H9 (cell line): ENCODE measurements at regions not wholly inside any gene's neighbourhood (a gene's known extent, or its start where the extent isn't known, plus 50 kb on each side); places are given as distances from the start of the nearest gene placed in this dataset.

Source experiments
- DNase-seq: peaks from one replicate; pipeline ENCODE4 v3.0.0-alpha.2; 2017
- H2AFZ ChIP-seq: one replicate; pipeline ENCODE4 v1.6.1; 2013; ENCODE audit warnings: mild to moderate bottlenecking, low read length, control low read depth, moderate library complexity
- H2AK5ac ChIP-seq: 2 replicates; pipeline ENCODE4 v1.6.1; 2013; ENCODE audit warnings: low read length, control low read depth, mixed read lengths; ENCODE audit not compliant: insufficient read length
- H2BK120ac ChIP-seq: one replicate; pipeline ENCODE4 v1.6.1; 2013; ENCODE audit warnings: low read depth, mild to moderate bottlenecking, low read length, control low read depth, inconsistent platforms; ENCODE audit not compliant: poor library complexity, severe bottlenecking
- H2BK12ac ChIP-seq: 2 replicates; pipeline ENCODE4 v1.6.1; 2013; ENCODE audit warnings: low read length, control low read depth, mixed read lengths, low read depth; ENCODE audit not compliant: insufficient read length
- H2BK15ac ChIP-seq: 2 replicates; pipeline ENCODE4 v1.6.1; 2013; ENCODE audit warnings: low read depth, low read length, control low read depth
- H2BK20ac ChIP-seq: one replicate; pipeline ENCODE4 v1.6.1; 2013; ENCODE audit warnings: low read depth, mild to moderate bottlenecking, low read length, control low read depth, inconsistent platforms; ENCODE audit not compliant: poor library complexity, severe bottlenecking
- H2BK5ac ChIP-seq: 2 replicates; pipeline ENCODE4 v1.6.1; 2013; ENCODE audit warnings: low read length, control low read depth, mixed read lengths; ENCODE audit not compliant: insufficient read length
- H3K14ac ChIP-seq: 2 replicates; pipeline ENCODE4 v1.6.1; 2013; ENCODE audit warnings: low read length, control low read depth; ENCODE audit not compliant: insufficient read depth
- H3K18ac ChIP-seq: 2 replicates; pipeline ENCODE4 v1.6.1; 2013; ENCODE audit warnings: low read depth, mild to moderate bottlenecking, mixed read lengths, low read length, control low read depth; ENCODE audit not compliant: insufficient read length
- H3K23ac ChIP-seq: 2 replicates; pipeline ENCODE4 v1.6.1; 2013; ENCODE audit warnings: low read length, control low read depth, mixed read lengths, low read depth; ENCODE audit not compliant: insufficient read length
- H3K23me2 ChIP-seq: 2 replicates; pipeline ENCODE4 v1.6.1; 2013; ENCODE audit warnings: low read depth, mild to moderate bottlenecking, mixed read lengths, low read length, control low read depth; ENCODE audit not compliant: insufficient read length, poor library complexity, severe bottlenecking
- H3K27ac ChIP-seq: 2 replicates; pipeline ENCODE4 v1.5.1; 2013; ENCODE audit warnings: low read length, control low read depth, mixed read lengths, low read depth; ENCODE audit not compliant: insufficient read length
- H3K27me3 ChIP-seq: 2 replicates; pipeline ENCODE4 v1.6.1; 2013; ENCODE audit warnings: low read length, control low read depth, inconsistent platforms; ENCODE audit not compliant: insufficient read depth
- H3K4ac ChIP-seq: 2 replicates; pipeline ENCODE4 v1.6.1; 2013; ENCODE audit warnings: low read depth, mild to moderate bottlenecking, control low read depth, inconsistent platforms, low read length, moderate library complexity
- H3K4me1 ChIP-seq: 2 replicates; pipeline ENCODE4 v1.6.1; 2013; ENCODE audit warnings: low read length, control low read depth, inconsistent platforms; ENCODE audit not compliant: insufficient read depth
- H3K4me2 ChIP-seq: 2 replicates; pipeline ENCODE4 v1.6.1; 2013; ENCODE audit warnings: low read length, control low read depth, mixed read lengths; ENCODE audit not compliant: insufficient read length, insufficient read depth
- H3K56ac ChIP-seq: 2 replicates; pipeline ENCODE4 v1.6.1; 2013; ENCODE audit warnings: low read depth, mild to moderate bottlenecking, mixed read lengths, low read length, control low read depth; ENCODE audit not compliant: insufficient read length
- H3K79me1 ChIP-seq: 2 replicates; pipeline ENCODE4 v1.6.1; 2013; ENCODE audit warnings: low read depth, mild to moderate bottlenecking, moderate library complexity, low read length, control low read depth, inconsistent platforms; ENCODE audit not compliant: insufficient read depth, poor library complexity, severe bottlenecking
- H3K79me2 ChIP-seq: 2 replicates; pipeline ENCODE4 v1.6.1; 2013; ENCODE audit warnings: low read length, control low read depth, inconsistent platforms; ENCODE audit not compliant: insufficient read depth
- H3K9ac ChIP-seq: 2 replicates; pipeline ENCODE4 v1.6.1; 2013; ENCODE audit warnings: low read length, control low read depth, mixed read lengths; ENCODE audit not compliant: insufficient read length; ENCODE audit errors: extremely low read depth
- H3K9me3 ChIP-seq: one replicate; pipeline ENCODE4 v1.6.1; 2013; ENCODE audit warnings: low read depth, low read length, inconsistent platforms; ENCODE audit not compliant: control insufficient read depth
- H3T11ph ChIP-seq: one replicate; pipeline ENCODE4 v1.6.1; 2013; ENCODE audit warnings: mild to moderate bottlenecking, low read length, control low read depth, inconsistent platforms
- H4K20me1 ChIP-seq: one replicate; pipeline ENCODE4 v1.6.1; 2013; ENCODE audit not compliant: control insufficient read depth, insufficient read length, insufficient read depth
- H4K5ac ChIP-seq: 2 replicates; pipeline ENCODE4 v1.6.1; 2013; ENCODE audit warnings: low read depth, mild to moderate bottlenecking, mixed read lengths, low read length, control low read depth; ENCODE audit not compliant: insufficient read length
- H4K8ac ChIP-seq: replicated peaks from 2 replicates; pipeline ENCODE4 v1.6.1; 2013; ENCODE audit warnings: low read length, control low read depth, mixed read lengths, low read depth; ENCODE audit not compliant: insufficient read length
- H4K91ac ChIP-seq: 2 replicates; pipeline ENCODE4 v1.6.1; 2013; ENCODE audit warnings: low read depth, mild to moderate bottlenecking, moderate library complexity, mixed read lengths, low read length, control low read depth; ENCODE audit not compliant: insufficient read length
- H3K27ac Mint-ChIP-seq, 3 experiments: 2 replicates in 2 of 3; 3 replicates in 1 of 3; pipeline ENCODE4 v1.8.0; 2020 to 2021; ENCODE audit warnings: mixed read lengths in 3 of 3, mild to moderate bottlenecking in 1 of 3, moderate library complexity in 1 of 3
- H3K27me3 Mint-ChIP-seq: 2 replicates; pipeline ENCODE4 v1.8.0; 2021; ENCODE audit warnings: low read depth, mild to moderate bottlenecking, moderate library complexity, mixed read lengths
- H3K36me3 Mint-ChIP-seq, 3 experiments: 2 replicates in 2 of 3; 3 replicates in 1 of 3; pipeline ENCODE4 v1.8.0; 2020 to 2021; ENCODE audit warnings: low read depth in 3 of 3, mixed read lengths in 3 of 3; ENCODE audit not compliant: insufficient read depth in 1 of 3
- H3K4me1 Mint-ChIP-seq, 2 experiments: 2 replicates each; pipeline ENCODE4 v1.8.0; 2020; ENCODE audit warnings: mixed read lengths in 2 of 2
- H3K4me3 Mint-ChIP-seq, 2 experiments: 2 replicates in 1 of 2; 3 replicates in 1 of 2; pipeline ENCODE4 v1.8.0; 2020 to 2021; ENCODE audit warnings: mild to moderate bottlenecking in 2 of 2, mixed read lengths in 2 of 2, moderate library complexity in 1 of 2
- H3K9me3 Mint-ChIP-seq, 2 experiments: 2 replicates in 1 of 2; 3 replicates in 1 of 2; pipeline ENCODE4 v1.8.0; 2020; ENCODE audit warnings: mild to moderate bottlenecking in 2 of 2, mixed read lengths in 2 of 2, moderate library complexity in 1 of 2
- WGBS: extraction: QIAGEN DNeasy Blood & Tissue Kit; methylation state at CpG from one replicate; pipeline ENCODE4 v1.1.7; 2013; ENCODE audit warnings: missing lambda C conversion rate, low lambda C conversion rate, mixed read lengths; ENCODE audit not compliant: insufficient read length; ENCODE audit errors: extremely low coverage; 5-methylcytosine and 5-hydroxymethylcytosine counted together
- TF ChIP-seq, protein P1 (sequence below): fragments of 200-600 bp; sonication (generic); conservative IDR thresholded peaks from 3 replicates; pipeline ENCODE4 v1.8.0; 2021; ENCODE audit warnings: antibody characterized with exemption, mild to moderate bottlenecking

DNA sequence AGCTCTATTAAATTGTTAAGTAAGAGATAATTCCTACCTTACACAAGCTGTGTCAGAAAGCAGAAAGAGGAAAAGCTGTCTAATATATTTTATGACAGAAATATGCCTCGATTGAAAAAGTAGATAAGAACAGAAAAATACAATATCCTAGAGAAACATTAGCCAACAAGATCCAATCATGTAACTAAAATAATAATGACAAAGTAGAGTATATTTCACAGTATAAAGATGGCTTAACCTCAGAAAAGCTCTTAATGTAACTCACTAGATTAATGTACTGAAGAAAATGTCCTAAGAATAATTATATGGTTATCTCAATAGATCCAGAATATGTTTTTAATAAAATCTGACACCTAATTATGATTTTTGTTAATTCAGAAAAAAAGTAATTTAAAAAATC lies 89.8 kb upstream of the HABP2 start:
- H4K91ac ChIP-seq = no peak overlapping the region
- no peak overlapping the region for H4K5ac ChIP-seq
- no peak overlapping the region for H3K56ac ChIP-seq
- no peak overlapping the region for H2BK20ac ChIP-seq
- H2BK5ac ChIP-seq = no peak overlapping the region
- H3K36me3 Mint-ChIP-seq = no peaks in the 10 kb centered on the region
- H2BK120ac ChIP-seq = no peak overlapping the region
- H3K27me3 ChIP-seq = no peaks in the 10 kb centered on the region
- H3K27me3 Mint-ChIP-seq = peaks cover 20% of the 10 kb centered on the region
- DNase-seq = no peak
- H2AK5ac ChIP-seq = no peak overlapping the region
- H3K4ac ChIP-seq = no peak overlapping the region
- no peak overlapping the region for H3K9ac ChIP-seq
- peaks cover 5 to 15% of the 10 kb centered on the region in 2 experiments for H3K4me1 Mint-ChIP-seq
- H3K9me3 ChIP-seq = no peaks in the 10 kb centered on the region
- H3K4me2 ChIP-seq = no peak overlapping the region
- H3K4me3 Mint-ChIP-seq = no peak overlapping the region
- H3K27ac ChIP-seq = no peak overlapping the region
- H2BK15ac ChIP-seq = no peak overlapping the region
- no peak overlapping the region for H3T11ph ChIP-seq
- no peak overlapping the region for H3K18ac ChIP-seq
- no peak overlapping the region for H3K23ac ChIP-seq
- WGBS = no CpG with 5 or more reads among the region's 1 CpG
- no peaks in the 10 kb centered on the region for H4K20me1 ChIP-seq
- H4K8ac ChIP-seq = no peak overlapping the region
- H2BK12ac ChIP-seq = no peak overlapping the region
- H3K14ac ChIP-seq = no peak overlapping the region
- no peaks in the 10 kb centered on the region for H3K79me2 ChIP-seq
- H2AFZ ChIP-seq = no peak overlapping the region
- TF ChIP-seq, protein P1, sequence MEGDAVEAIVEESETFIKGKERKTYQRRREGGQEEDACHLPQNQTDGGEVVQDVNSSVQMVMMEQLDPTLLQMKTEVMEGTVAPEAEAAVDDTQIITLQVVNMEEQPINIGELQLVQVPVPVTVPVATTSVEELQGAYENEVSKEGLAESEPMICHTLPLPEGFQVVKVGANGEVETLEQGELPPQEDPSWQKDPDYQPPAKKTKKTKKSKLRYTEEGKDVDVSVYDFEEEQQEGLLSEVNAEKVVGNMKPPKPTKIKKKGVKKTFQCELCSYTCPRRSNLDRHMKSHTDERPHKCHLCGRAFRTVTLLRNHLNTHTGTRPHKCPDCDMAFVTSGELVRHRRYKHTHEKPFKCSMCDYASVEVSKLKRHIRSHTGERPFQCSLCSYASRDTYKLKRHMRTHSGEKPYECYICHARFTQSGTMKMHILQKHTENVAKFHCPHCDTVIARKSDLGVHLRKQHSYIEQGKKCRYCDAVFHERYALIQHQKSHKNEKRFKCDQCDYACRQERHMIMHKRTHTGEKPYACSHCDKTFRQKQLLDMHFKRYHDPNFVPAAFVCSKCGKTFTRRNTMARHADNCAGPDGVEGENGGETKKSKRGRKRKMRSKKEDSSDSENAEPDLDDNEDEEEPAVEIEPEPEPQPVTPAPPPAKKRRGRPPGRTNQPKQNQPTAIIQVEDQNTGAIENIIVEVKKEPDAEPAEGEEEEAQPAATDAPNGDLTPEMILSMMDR = no peak
- no peaks in the 10 kb centered on the region for H3K79me1 ChIP-seq
- no peaks in the 10 kb centered on the region for H3K9me3 Mint-ChIP-seq
- H3K27ac Mint-ChIP-seq = no peak overlapping the region
- no peaks in the 10 kb centered on the region for H3K4me1 ChIP-seq
- H3K23me2 ChIP-seq = no peaks in the 10 kb centered on the region
